HepG2 (cell line): ENCODE measurements at regions not wholly inside any gene's neighbourhood (a gene's known extent, or its start where the extent isn't known, plus 50 kb on each side); places are given as distances from the start of the nearest gene placed in this dataset.
"Not testable (repeated sequence)": the region's sequence is repeated elsewhere in the genome, so short reads cannot be mapped to it uniquely, and the experiment has no call there.

Experiments
- JUNB ChIP-seq: sonication (generic); formaldehyde crosslinking; IDR thresholded peaks from 2 replicates; pipeline ENCODE4 v1.8.0; 2022; ENCODE audit warnings: missing genetic modification reagents, mild to moderate bottlenecking, borderline replicate concordance
- RAD21 ChIP-seq: fragments of 450-650 bp; formaldehyde crosslinking; IDR thresholded peaks from 2 replicates; pipeline ENCODE4 v1.5.0; 2020; ENCODE audit warnings: mild to moderate bottlenecking
- RFX5 ChIP-seq: IDR thresholded peaks from 2 replicates; pipeline ENCODE4 v1.6.1; 2011; ENCODE audit warnings: low read depth, low read length, improper control_type of control experiment
- ZBTB40 ChIP-seq, 2 experiments: fragments of 450-650 bp in 1 of 2; sonication (generic) in 1 of 2; formaldehyde crosslinking in 1 of 2; IDR thresholded peaks; 2 replicates each; pipeline versions ENCODE4 v1.6.1 to v1.8.0; 2016 to 2022; ENCODE audit warnings: antibody characterized with exemption in 1 of 2, mild to moderate bottlenecking in 1 of 2, missing genetic modification reagents in 1 of 2

- TF ChIP-seq RFX5; ZBTB40 (IDR thresholded peaks at IDR 0.05); ZBTB40 (CRISPR knock-in tag; IDR thresholded peaks at IDR 0.05); RAD21 (CRISPR knock-in tag); JUNB (CRISPR knock-in tag): not testable (repeated sequence)
Measured at GRCh38 chr21:32934068-32934467, 91.7 kb upstream of the OLIG2 start.
